IMR-90 (cell line): ENCODE measurements at regions not wholly inside any gene's neighbourhood (a gene's known extent, or its start where the extent isn't known, plus 50 kb on each side); places are given as distances from the start of the nearest gene placed in this dataset.

Source experiments
- ATAC-seq: fragments of 200-7000 bp; cut with Tn5 transposase; 2 replicates; pipeline ENCODE4 v1.9.1; 2020; ENCODE audit warnings: low read depth, mild to moderate bottlenecking, moderate library complexity
- BruUV-seq: library from RNA; stranded (reverse); fragments of 400-500 nt; replicated peaks from 2 replicates; lab custom pipeline; 2021; lab: Mats Ljungman, UMichigan
- CTCF ChIA-PET: fragments of 300-600 bp; formaldehyde crosslinking; extraction: SDS; loops from one replicate; lab custom pipeline; 2021; ENCODE audit warnings: antibody characterized with exemption; lab: Yijun Ruan, JAX
- POLR2A ChIA-PET: fragments of 300-600 bp; sonication (Branson Sonifier 250); formaldehyde crosslinking; loops from one replicate; lab custom pipeline; 2022; ENCODE audit warnings: antibody characterized with exemption; ENCODE audit not compliant: unreplicated experiment; lab: Charles Lee
- DNase-seq: peaks from one replicate; pipeline ENCODE4 v3.0.0; 2013
- H2AFZ ChIP-seq: replicated peaks from 2 replicates; pipeline ENCODE3; 2013; ENCODE audit warnings: low read length, mild to moderate bottlenecking; ENCODE audit not compliant: poor library complexity
- H2AK5ac ChIP-seq: 2 replicates; pipeline ENCODE4 v1.6.1; 2013; ENCODE audit warnings: low read depth, low read length, inconsistent platforms
- H2AK9ac ChIP-seq: replicated peaks from 2 replicates; pipeline ENCODE3; 2013; ENCODE audit warnings: mild to moderate bottlenecking, low read depth, low read length, moderate library complexity; ENCODE audit not compliant: poor library complexity
- H2BK120ac ChIP-seq: 2 replicates; pipeline ENCODE4 v1.6.1; 2013; ENCODE audit warnings: low read depth, low read length, inconsistent platforms
- H2BK15ac ChIP-seq: 3 replicates; pipeline ENCODE4 v1.6.1; 2013; ENCODE audit warnings: low read depth, low read length, inconsistent platforms
- H2BK20ac ChIP-seq: 2 replicates; pipeline ENCODE4 v1.6.1; 2013; ENCODE audit warnings: low read depth, mild to moderate bottlenecking, inconsistent platforms, low read length, moderate library complexity
- H2BK5ac ChIP-seq: 2 replicates; pipeline ENCODE4 v1.6.1; 2013; ENCODE audit warnings: mild to moderate bottlenecking, low read depth, low read length, inconsistent platforms; ENCODE audit not compliant: poor library complexity, severe bottlenecking
- H3K14ac ChIP-seq: replicated peaks from 2 replicates; pipeline ENCODE4 v1.6.1; 2013; ENCODE audit warnings: low read depth, low read length, inconsistent platforms
- H3K18ac ChIP-seq: 2 replicates; pipeline ENCODE4 v1.6.1; 2013; ENCODE audit warnings: low read depth, low read length, control low read depth
- H3K23ac ChIP-seq: 2 replicates; pipeline ENCODE4 v1.6.1; 2013; ENCODE audit warnings: low read depth, low read length, inconsistent platforms
- H3K27ac ChIP-seq: 2 replicates; pipeline ENCODE4 v1.5.1; 2013; ENCODE audit warnings: mild to moderate bottlenecking, control low read depth, low read length; ENCODE audit not compliant: insufficient read depth
- H3K27me3 ChIP-seq: 2 replicates; pipeline ENCODE4 v1.6.1; 2013; ENCODE audit warnings: low read length; ENCODE audit not compliant: control insufficient read depth, insufficient read depth
- H3K36me3 ChIP-seq: 2 replicates; pipeline ENCODE4 v1.6.1; 2013; ENCODE audit warnings: low read length, mixed read lengths; ENCODE audit not compliant: control insufficient read depth, insufficient read depth
- H3K4ac ChIP-seq: 2 replicates; pipeline ENCODE4 v1.6.1; 2013; ENCODE audit warnings: low read depth, low read length, inconsistent platforms
- H3K4me1 ChIP-seq: 2 replicates; pipeline ENCODE4 v1.6.1; 2013; ENCODE audit warnings: low read length, mixed read lengths; ENCODE audit not compliant: control insufficient read depth, insufficient read depth
- H3K4me2 ChIP-seq: 2 replicates; pipeline ENCODE4 v1.6.1; 2013; ENCODE audit warnings: low read depth, mild to moderate bottlenecking, control low read depth, low read length, moderate library complexity
- H3K4me3 ChIP-seq: 2 replicates; pipeline ENCODE4 v1.5.1; 2013; ENCODE audit warnings: low read depth, mild to moderate bottlenecking, control low read depth, low read length, moderate library complexity; ENCODE audit not compliant: insufficient read depth
- H3K56ac ChIP-seq: 2 replicates; pipeline ENCODE4 v1.6.1; 2013; ENCODE audit warnings: low read length, inconsistent platforms; ENCODE audit not compliant: insufficient read depth; ENCODE audit errors: extremely low read depth
- H3K79me1 ChIP-seq, 2 experiments: 2 replicates each; pipeline ENCODE4 v1.6.1; 2013; ENCODE audit warnings: low read length in 2 of 2, inconsistent platforms in 1 of 2, low read depth in 1 of 2
- H3K9ac ChIP-seq: 2 replicates; pipeline ENCODE4 v1.6.1; 2013; ENCODE audit warnings: low read depth, low read length, control low read depth
- H3K9me1 ChIP-seq: 2 replicates; pipeline ENCODE4 v1.6.1; 2013; ENCODE audit warnings: low read length, inconsistent platforms; ENCODE audit not compliant: insufficient read depth
- H3K9me3 ChIP-seq: 2 replicates; pipeline ENCODE4 v1.6.1; 2013; ENCODE audit warnings: low read length; ENCODE audit not compliant: control insufficient read depth, insufficient read depth
- H4K20me1 ChIP-seq: 2 replicates; pipeline ENCODE4 v1.6.1; 2013; ENCODE audit warnings: low read length, inconsistent platforms; ENCODE audit not compliant: insufficient read depth
- H4K5ac ChIP-seq: 2 replicates; pipeline ENCODE4 v1.6.1; 2013; ENCODE audit warnings: mild to moderate bottlenecking, low read depth, low read length, control low read depth
- H4K8ac ChIP-seq, 2 experiments: 2 replicates each; pipeline ENCODE4 v1.6.1; 2013; ENCODE audit warnings: low read depth in 2 of 2, low read length in 2 of 2, control low read depth in 1 of 2, inconsistent platforms in 1 of 2
- H4K91ac ChIP-seq: 2 replicates; pipeline ENCODE4 v1.6.1; 2013; ENCODE audit warnings: low read depth, low read length, inconsistent platforms; ENCODE audit not compliant: insufficient read depth
- CEBPB ChIP-seq: IDR thresholded peaks from 2 replicates; pipeline ENCODE4 v1.6.1; 2012; ENCODE audit warnings: low read depth, low read length, improper control_type of control experiment
- CTCF ChIP-seq: conservative IDR thresholded peaks from 2 replicates; pipeline ENCODE4 v1.5.1; 2012; ENCODE audit warnings: mild to moderate bottlenecking, low read depth, low read length, improper control_type of control experiment
- WGBS, 2 experiments: methylation state at CpG; one replicate each; pipeline versions ENCODE4 v1.1.5 to v1.1.7; 2013; ENCODE audit warnings: missing lambda C conversion rate in 2 of 2; ENCODE audit not compliant: insufficient read length in 1 of 2; ENCODE audit errors: extremely low coverage in 2 of 2; 5-methylcytosine and 5-hydroxymethylcytosine counted together
- dilution Hi-C: fragments of 300-500 bp; cut with HindIII; formaldehyde crosslinking; loops from one replicate; pipeline ENCODE4 v1.14.3; 2018; ENCODE audit warnings: low sequenced_read_pairs; ENCODE audit not compliant: unreplicated experiment
- in situ Hi-C: fragments of 300-500 bp; cut with MboI; formaldehyde crosslinking; loops from 3 replicates; pipeline ENCODE4 v1.14.3; 2019; ENCODE audit warnings: low sequenced_read_pairs, inconsistent platforms, mixed read lengths
- intact Hi-C: fragments of 100-400 bp; cut with micrococcal nuclease; formaldehyde crosslinking; loops from 2 replicates; pipeline ENCODE4 v1.10.0; 2022

- Histone ChIP-seq H3K56ac (no peak overlapping the region), H3K9ac (no peak overlapping the region), H3K4me1 (peaks cover 3% of the 10 kb centered on the region; the same call in 1 of the 2 replicates), H4K8ac (no peak overlapping the region), H2AK9ac (no peak overlapping the region), H3K9me1 (peaks cover 2% of the 10 kb centered on the region; the same call in 1 of the 2 replicates), H3K18ac (no peak overlapping the region), H2BK15ac (no peak overlapping the region), H3K23ac (no peak overlapping the region), H3K4me3 (no peak overlapping the region), H4K5ac (no peak overlapping the region), H3K4ac (no peak overlapping the region), H3K9me3 (peaks cover 3% of the 10 kb centered on the region; the same call in 1 of the 2 replicates), H4K20me1 (no peaks in the 10 kb centered on the region), H3K27ac (no peak overlapping the region), H4K91ac (no peak overlapping the region), H3K4me2 (no peak overlapping the region), H2AK5ac (no peak overlapping the region), H3K79me1 (no peaks in the 10 kb centered on the region), H2BK120ac (no peak overlapping the region), H2BK20ac (no peak overlapping the region), H3K36me3 (no peaks in the 10 kb centered on the region), H2AFZ (peak overlapping the region; percentile 27), H3K27me3 (no peaks in the 10 kb centered on the region), H2BK5ac (no peak overlapping the region), H3K14ac (no peak overlapping the region)
- POLR2A ChIA-PET = no interaction called here
- dilution Hi-C loops (no loop called here), intact Hi-C loops (no loop called here), in situ Hi-C loops (loop anchor here (25.0 kb wide), 1 partner anchor 332 kb away; no protein-coding TSS in a partner anchor)
- BruUV-seq = no TSS peak
- CTCF ChIA-PET = interaction anchor here (1.1 kb wide), 1 partner anchor 10 kb away, joined by 3 read pairs; no protein-coding TSS in a partner anchor
- 89% methylated on average over 4 of the region's 21 CpGs; no CpG with 5 or more reads in 1 of the 2 experiments for WGBS, 2 experiments
- no peak for TF ChIP-seq CTCF
- TF ChIP-seq CEBPB = no peak
- ATAC-seq = no peak
- DNase-seq = no peak
Observed at GRCh38 chr13:76019421-76020044, 383.4 kb downstream of the LMO7 start.
